ENCODE measurements at regions not wholly inside any gene's neighbourhood (a gene's known extent, or its start where the extent isn't known, plus 50 kb on each side); places are given as distances from the start of the nearest gene placed in this dataset.

GRCh38 chr6:54633601-54634000, 213.0 kb upstream of the FAM83B start:
- no peak for DNase-seq (ENCODE audit: low read depth)

GRCh38 chr6:54640911-54641310, 205.7 kb upstream of the FAM83B start:
- no peak for DNase-seq (ENCODE audit: low read depth)

GRCh38 chr6:54646069-54646950, 200.3 kb upstream of the FAM83B start:
- peak; percentile 3 for DNase-seq (ENCODE audit: low read depth)

GRCh38 chr6:54646951-54647664, 199.5 kb upstream of the FAM83B start:
- no peak for DNase-seq (ENCODE audit: low read depth)

GRCh38 chr6:54654381-54654780, 192.2 kb upstream of the FAM83B start:
- DNase-seq (ENCODE audit: low read depth), result no peak

- no peak for DNase-seq (ENCODE audit: low read depth)
Measured at GRCh38 chr6:54655162-54655561, 191.4 kb upstream of the FAM83B start.

- no peak for DNase-seq (ENCODE audit: low read depth)
Measured at GRCh38 chr6:54665278-54665677, 181.3 kb upstream of the FAM83B start.

GRCh38 chr6:54680531-54680930, 166.0 kb upstream of the FAM83B start:
- DNase-seq (ENCODE audit: low read depth), result no peak

- no peak for DNase-seq (ENCODE audit: low read depth)
Measured at GRCh38 chr6:54681267-54681666, 165.3 kb upstream of the FAM83B start.

- DNase-seq (ENCODE audit: low read depth), result peak; percentile 66
Measured at GRCh38 chr6:54681987-54682386, 164.6 kb upstream of the FAM83B start.

- no peak for DNase-seq (ENCODE audit: low read depth)
Measured at GRCh38 chr6:54689620-54690019, 157.0 kb upstream of the FAM83B start.

- DNase-seq (ENCODE audit: low read depth), result no peak
Measured at GRCh38 chr6:54690596-54690995, 156.0 kb upstream of the FAM83B start.

GRCh38 chr6:54694928-54695532, 151.5 kb upstream of the FAM83B start:
- no peak for DNase-seq (ENCODE audit: low read depth)

- DNase-seq (ENCODE audit: low read depth), result no peak
Measured at GRCh38 chr6:54695815-54696214, 150.8 kb upstream of the FAM83B start.

GRCh38 chr6:54697424-54697823, 149.1 kb upstream of the FAM83B start:
- peak; percentile 28 for DNase-seq (ENCODE audit: low read depth)

- DNase-seq (ENCODE audit: low read depth), result no peak
Measured at GRCh38 chr6:54698974-54699373, 147.6 kb upstream of the FAM83B start.

- no peak for DNase-seq (ENCODE audit: low read depth)
Measured at GRCh38 chr6:54700158-54700557, 146.4 kb upstream of the FAM83B start.

GRCh38 chr6:54702772-54703171, 143.8 kb upstream of the FAM83B start:
- no peak for DNase-seq (ENCODE audit: low read depth)

GRCh38 chr6:54706391-54706790, 140.2 kb upstream of the FAM83B start:
- no peak for DNase-seq (ENCODE audit: low read depth)

- DNase-seq (ENCODE audit: low read depth), result no peak
Measured at GRCh38 chr6:54706844-54707605, 139.5 kb upstream of the FAM83B start.

- no peak for DNase-seq (ENCODE audit: low read depth)
Measured at GRCh38 chr6:54710456-54710855, 136.1 kb upstream of the FAM83B start.
